B cell (primary cell): ENCODE measurements at regions not wholly inside any gene's neighbourhood (a gene's known extent, or its start where the extent isn't known, plus 50 kb on each side); places are given as distances from the start of the nearest gene placed in this dataset.

Source experiments
- EZH2 ChIP-seq: IDR thresholded peaks from 2 replicates; pipeline ENCODE4 v1.6.1; 2012; ENCODE audit warnings: borderline replicate concordance, low read depth, mild to moderate bottlenecking, moderate library complexity, low read length; ENCODE audit not compliant: insufficient read depth, poor library complexity, severe bottlenecking
- TF ChIP-seq, protein P1 (sequence below): fragments of 200-600 bp; IDR thresholded peaks from one replicate; pipeline ENCODE4 v1.8.0; 2022; ENCODE audit warnings: antibody characterized with exemption, mild to moderate bottlenecking

DNA sequence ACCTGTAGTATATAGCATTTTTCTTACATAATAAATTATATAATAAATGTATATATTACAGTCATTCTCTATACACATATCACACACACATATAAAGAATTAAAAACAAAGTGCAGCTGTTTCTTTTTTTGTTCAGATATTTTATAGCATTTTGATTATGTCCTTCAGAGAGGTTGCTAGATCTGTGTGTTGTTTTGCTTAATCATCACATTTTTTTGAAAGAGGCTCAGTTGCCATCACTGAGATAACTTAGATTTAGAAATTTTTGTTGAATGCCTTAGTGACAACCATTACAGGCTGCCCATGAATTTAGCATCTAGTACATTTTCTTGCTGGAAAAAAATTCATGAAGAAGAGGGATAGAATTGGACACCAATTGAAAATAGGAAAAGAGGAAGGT is 545.2 kb upstream of the PCDH9 start:
- no peak for TF ChIP-seq EZH2
- TF ChIP-seq, protein P1, sequence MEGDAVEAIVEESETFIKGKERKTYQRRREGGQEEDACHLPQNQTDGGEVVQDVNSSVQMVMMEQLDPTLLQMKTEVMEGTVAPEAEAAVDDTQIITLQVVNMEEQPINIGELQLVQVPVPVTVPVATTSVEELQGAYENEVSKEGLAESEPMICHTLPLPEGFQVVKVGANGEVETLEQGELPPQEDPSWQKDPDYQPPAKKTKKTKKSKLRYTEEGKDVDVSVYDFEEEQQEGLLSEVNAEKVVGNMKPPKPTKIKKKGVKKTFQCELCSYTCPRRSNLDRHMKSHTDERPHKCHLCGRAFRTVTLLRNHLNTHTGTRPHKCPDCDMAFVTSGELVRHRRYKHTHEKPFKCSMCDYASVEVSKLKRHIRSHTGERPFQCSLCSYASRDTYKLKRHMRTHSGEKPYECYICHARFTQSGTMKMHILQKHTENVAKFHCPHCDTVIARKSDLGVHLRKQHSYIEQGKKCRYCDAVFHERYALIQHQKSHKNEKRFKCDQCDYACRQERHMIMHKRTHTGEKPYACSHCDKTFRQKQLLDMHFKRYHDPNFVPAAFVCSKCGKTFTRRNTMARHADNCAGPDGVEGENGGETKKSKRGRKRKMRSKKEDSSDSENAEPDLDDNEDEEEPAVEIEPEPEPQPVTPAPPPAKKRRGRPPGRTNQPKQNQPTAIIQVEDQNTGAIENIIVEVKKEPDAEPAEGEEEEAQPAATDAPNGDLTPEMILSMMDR: no peak
